HCT116 (cell line): ENCODE measurements at regions not wholly inside any gene's neighbourhood (a gene's known extent, or its start where the extent isn't known, plus 50 kb on each side); places are given as distances from the start of the nearest gene placed in this dataset.
"Not testable (repeated sequence)": the region's sequence is repeated elsewhere in the genome, so short reads cannot be mapped to it uniquely, and the experiment has no call there.

Experiments
- ATAC-seq: fragments of 200-7000 bp; cut with Tn5 transposase; 2 replicates; pipeline ENCODE4 v1.9.1; 2020; ENCODE audit warnings: mild to moderate bottlenecking, moderate library complexity
- BruUV-seq: library from RNA; stranded (reverse); fragments of 400-500 nt; replicated peaks from 2 replicates; lab custom pipeline; 2021; lab: Mats Ljungman, UMichigan
- CTCF ChIA-PET: fragments of 300-600 bp; sonication (Branson Sonifier 250); formaldehyde crosslinking; loops from one replicate; lab custom pipeline; 2021; ENCODE audit warnings: antibody characterized with exemption; lab: Charles Lee
- POLR2A ChIA-PET: fragments of 300-600, 350-600 bp; sonication (Branson Sonifier 250); formaldehyde crosslinking; loops from one replicate; lab custom pipeline; 2021; ENCODE audit warnings: antibody characterized with exemption; lab: Charles Lee
- RAD21 ChIA-PET, 2 experiments: fragments of 300-600 bp; sonication (Branson Sonifier 250); formaldehyde crosslinking; loops; one replicate each; lab custom pipeline; 2023; ENCODE audit warnings: low total read pairs in 2 of 2; ENCODE audit not compliant: uncharacterized antibody in 2 of 2, unreplicated experiment in 2 of 2, low non-redundant PET in 1 of 2; lab: Charles Lee
- DNase-seq: peaks from one replicate; pipeline ENCODE4 v3.0.0-alpha.2; 2010; ENCODE audit warnings: low read depth, low spot score
- H2AFZ ChIP-seq: fragments of 200-600 bp; shearing (Covaris generic), sonication (generic); 2 replicates; pipeline ENCODE4 v1.6.1; 2017; ENCODE audit warnings: low read depth, mixed run types, mixed read lengths, antibody characterized with exemption, low read length; ENCODE audit not compliant: poor library complexity, severe bottlenecking
- H3K27ac ChIP-seq: 2 replicates; pipeline ENCODE4 v1.5.1; 2012; ENCODE audit warnings: low read depth, low read length
- H3K27me3 ChIP-seq: fragments of 200-600 bp; sonication (generic); 2 replicates; pipeline ENCODE4 v1.6.1; 2016; ENCODE audit warnings: mixed run types, low read length, mixed read lengths; ENCODE audit not compliant: insufficient read depth
- H3K36me3 ChIP-seq, 2 experiments: fragments of 200-500 bp in 1 of 2; fragments of 200-600 bp in 1 of 2; sonication (Bioruptor generic) in 1 of 2; sonication (generic) in 1 of 2; 2 replicates each; pipeline versions ENCODE4 v1.5.1 to v1.6.1; 2014 to 2016; ENCODE audit warnings: low read length in 2 of 2, inconsistent platforms in 1 of 2, mixed read lengths in 1 of 2, mixed run types in 1 of 2; ENCODE audit not compliant: insufficient read depth in 2 of 2, control insufficient read depth in 1 of 2
- H3K4me1 ChIP-seq, 2 experiments: fragments of 200-600 bp in 1 of 2; sonication (generic) in 1 of 2; 2 replicates each; pipeline versions ENCODE4 v1.5.1 to v1.6.1; 2012 to 2017; ENCODE audit warnings: low read length in 2 of 2, inconsistent platforms in 1 of 2, mild to moderate bottlenecking in 1 of 2, mixed read lengths in 1 of 2, mixed run types in 1 of 2, moderate library complexity in 1 of 2; ENCODE audit not compliant: insufficient read depth in 2 of 2, control insufficient read depth in 1 of 2
- H3K4me2 ChIP-seq: fragments of 200-600 bp; sonication (generic); 2 replicates; pipeline ENCODE4 v1.6.1; 2017; ENCODE audit warnings: mixed run types, low read length, mixed read lengths
- H3K4me3 ChIP-seq, 2 experiments: fragments of 200-600 bp in 1 of 2; sonication (generic) in 1 of 2; replicated peaks in 1 of 2; 2 replicates each; pipeline ENCODE4 v1.5.1; 2011 to 2016; ENCODE audit warnings: low read length in 2 of 2, control low read depth in 1 of 2, low read depth in 1 of 2, mild to moderate bottlenecking in 1 of 2, mixed read lengths in 1 of 2, mixed run types in 1 of 2
- H3K79me2 ChIP-seq: fragments of 200-600 bp; sonication (generic); 2 replicates; pipeline ENCODE4 v1.6.1; 2017; ENCODE audit warnings: mild to moderate bottlenecking, mixed run types, low read length, moderate library complexity, mixed read lengths; ENCODE audit not compliant: insufficient read depth
- H3K9ac ChIP-seq: fragments of 200-600 bp; sonication (generic); 2 replicates; pipeline ENCODE4 v1.6.1; 2016; ENCODE audit warnings: low read length, mixed read lengths
- H3K9me2 ChIP-seq: fragments of 200-600 bp; sonication (generic), shearing (Covaris generic); 2 replicates; pipeline ENCODE4 v1.6.1; 2017; ENCODE audit warnings: mixed run types, mild to moderate bottlenecking, moderate library complexity; ENCODE audit not compliant: insufficient read depth
- H3K9me3 ChIP-seq, 2 experiments: fragments of 200-500 bp in 1 of 2; fragments of 200-600 bp in 1 of 2; sonication (Bioruptor generic) in 1 of 2; sonication (generic) in 1 of 2; 2 replicates each; pipeline ENCODE4 v1.6.1; 2014 to 2017; ENCODE audit warnings: low read length in 2 of 2, mixed read lengths in 2 of 2, inconsistent platforms in 1 of 2, low read depth in 1 of 2, mild to moderate bottlenecking in 1 of 2, mixed run types in 1 of 2, moderate library complexity in 1 of 2; ENCODE audit not compliant: control insufficient read depth in 1 of 2, insufficient read depth in 1 of 2
- H4K20me1 ChIP-seq: fragments of 200-600 bp; sonication (generic), shearing (Covaris generic); 2 replicates; pipeline ENCODE4 v1.6.1; 2017; ENCODE audit warnings: mixed run types, mild to moderate bottlenecking, moderate library complexity; ENCODE audit not compliant: insufficient read depth
- CBX3 ChIP-seq: IDR thresholded peaks from 2 replicates; pipeline ENCODE4 v1.6.1; 2012; ENCODE audit warnings: low read depth
- intact Hi-C: fragments of 100-400 bp; cut with micrococcal nuclease; formaldehyde crosslinking; loops from 2 replicates; pipeline ENCODE4 v1.10.0; 2022
- TF ChIP-seq, protein P1 (sequence below): IDR thresholded peaks from 2 replicates; pipeline ENCODE4 v1.6.1; 2011; ENCODE audit warnings: mild to moderate bottlenecking, low read length, moderate library complexity; ENCODE audit not compliant: insufficient replicate concordance; ENCODE audit errors: extremely low read depth

DNA sequence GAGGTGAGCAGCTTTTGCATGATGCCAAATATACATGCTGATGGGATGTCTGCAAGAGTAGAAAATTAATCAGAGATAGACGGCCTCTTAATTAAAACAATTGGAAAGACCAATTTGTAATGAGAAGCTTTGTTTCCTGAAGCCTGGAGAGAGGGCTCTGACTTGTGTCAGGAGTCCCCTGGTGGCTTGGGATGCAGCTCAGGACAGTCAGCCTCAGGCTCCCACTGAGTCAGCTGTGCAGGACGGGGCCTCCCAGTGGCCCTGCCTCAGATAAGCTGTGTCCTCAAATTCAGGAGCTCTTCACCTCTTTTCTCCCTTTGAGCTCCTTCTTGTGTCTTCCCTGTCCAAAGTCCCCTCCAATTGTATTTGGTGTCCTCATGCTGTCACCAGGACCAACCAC lies 438.9 kb upstream of the PODXL start (continued):
- TF ChIP-seq, protein P1, sequence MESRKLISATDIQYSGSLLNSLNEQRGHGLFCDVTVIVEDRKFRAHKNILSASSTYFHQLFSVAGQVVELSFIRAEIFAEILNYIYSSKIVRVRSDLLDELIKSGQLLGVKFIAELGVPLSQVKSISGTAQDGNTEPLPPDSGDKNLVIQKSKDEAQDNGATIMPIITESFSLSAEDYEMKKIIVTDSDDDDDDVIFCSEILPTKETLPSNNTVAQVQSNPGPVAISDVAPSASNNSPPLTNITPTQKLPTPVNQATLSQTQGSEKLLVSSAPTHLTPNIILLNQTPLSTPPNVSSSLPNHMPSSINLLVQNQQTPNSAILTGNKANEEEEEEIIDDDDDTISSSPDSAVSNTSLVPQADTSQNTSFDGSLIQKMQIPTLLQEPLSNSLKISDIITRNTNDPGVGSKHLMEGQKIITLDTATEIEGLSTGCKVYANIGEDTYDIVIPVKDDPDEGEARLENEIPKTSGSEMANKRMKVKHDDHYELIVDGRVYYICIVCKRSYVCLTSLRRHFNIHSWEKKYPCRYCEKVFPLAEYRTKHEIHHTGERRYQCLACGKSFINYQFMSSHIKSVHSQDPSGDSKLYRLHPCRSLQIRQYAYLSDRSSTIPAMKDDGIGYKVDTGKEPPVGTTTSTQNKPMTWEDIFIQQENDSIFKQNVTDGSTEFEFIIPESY = no peak
- no peak for TF ChIP-seq CBX3

DNA sequence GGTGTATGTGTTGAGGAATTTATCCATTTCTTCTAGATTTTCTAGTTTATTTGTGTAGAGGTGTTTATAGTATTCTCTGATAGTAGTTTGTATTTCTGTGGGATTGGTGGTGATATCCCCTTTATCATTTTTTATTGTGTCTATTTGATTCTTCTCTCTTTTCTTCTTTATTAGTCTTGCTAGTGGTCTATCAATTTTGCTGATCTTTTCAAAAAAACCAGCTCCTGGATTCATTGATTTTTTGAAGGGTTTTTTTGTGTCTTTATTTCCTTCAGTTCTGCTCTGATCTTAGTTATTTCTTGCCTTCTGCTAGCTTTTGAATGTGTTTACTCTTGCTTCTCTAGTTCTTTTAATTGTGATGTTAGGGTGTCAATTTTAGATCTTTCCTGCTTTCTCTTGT lies 424.6 kb upstream of the PODXL start:
- H2AFZ ChIP-seq, CTCF ChIA-PET, POLR2A ChIA-PET, DNase-seq, H3K27ac ChIP-seq, BruUV-seq, H3K4me3 ChIP-seq, H3K79me2 ChIP-seq, H3K9me3 ChIP-seq, H3K4me1 ChIP-seq, H3K9ac ChIP-seq, ATAC-seq, H3K4me2 ChIP-seq, H3K9me2 ChIP-seq, RAD21 ChIA-PET, H3K27me3 ChIP-seq, H3K36me3 ChIP-seq, intact Hi-C loops, H4K20me1 ChIP-seq: not testable (repeated sequence)

DNA sequence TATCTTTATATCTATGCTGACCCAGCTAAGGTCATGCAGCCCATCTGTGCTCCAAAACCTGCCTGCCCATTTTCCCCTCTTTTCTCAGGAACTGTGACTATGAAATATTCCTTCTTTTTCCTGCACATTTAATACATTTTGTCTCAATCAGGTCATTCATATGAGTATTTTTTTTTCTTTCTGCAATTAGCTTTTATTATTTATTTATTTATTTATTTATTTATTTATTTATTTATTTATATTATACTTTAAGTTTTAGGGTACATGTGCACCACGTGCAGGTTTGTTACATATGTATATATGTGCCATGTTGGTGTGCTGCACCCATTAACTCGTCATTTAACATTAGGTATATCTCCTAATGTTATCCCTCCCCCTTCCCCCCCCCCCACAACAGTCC lies 421.7 kb upstream of the PODXL start:
- CTCF ChIA-PET, DNase-seq, RAD21 ChIA-PET, H3K9me2 ChIP-seq, H3K9ac ChIP-seq, ATAC-seq, H3K9me3 ChIP-seq, H3K36me3 ChIP-seq, H3K27ac ChIP-seq, H4K20me1 ChIP-seq, H2AFZ ChIP-seq, BruUV-seq, H3K79me2 ChIP-seq, intact Hi-C loops, H3K4me1 ChIP-seq, H3K4me2 ChIP-seq, H3K4me3 ChIP-seq, POLR2A ChIA-PET: not testable (repeated sequence)
- peaks cover 18% of the 10 kb centered on the region; the same call in 1 of the 2 replicates for H3K27me3 ChIP-seq
